GM10266 (cell line): ENCODE measurements at regions not wholly inside any gene's neighbourhood (a gene's known extent, or its start where the extent isn't known, plus 50 kb on each side); places are given as distances from the start of the nearest gene placed in this dataset.

Experiments used
- DNase-seq: peaks from one replicate; pipeline ENCODE4 v3.0.0; 2012; ENCODE audit errors: extremely low spot score
- TF ChIP-seq, protein P1 (sequence below): IDR thresholded peaks from 2 replicates; pipeline ENCODE4 v1.5.1; 2012; ENCODE audit warnings: mild to moderate bottlenecking, low read depth; ENCODE audit not compliant: control insufficient read depth, insufficient read depth; ENCODE audit errors: missing control alignments

DNA sequence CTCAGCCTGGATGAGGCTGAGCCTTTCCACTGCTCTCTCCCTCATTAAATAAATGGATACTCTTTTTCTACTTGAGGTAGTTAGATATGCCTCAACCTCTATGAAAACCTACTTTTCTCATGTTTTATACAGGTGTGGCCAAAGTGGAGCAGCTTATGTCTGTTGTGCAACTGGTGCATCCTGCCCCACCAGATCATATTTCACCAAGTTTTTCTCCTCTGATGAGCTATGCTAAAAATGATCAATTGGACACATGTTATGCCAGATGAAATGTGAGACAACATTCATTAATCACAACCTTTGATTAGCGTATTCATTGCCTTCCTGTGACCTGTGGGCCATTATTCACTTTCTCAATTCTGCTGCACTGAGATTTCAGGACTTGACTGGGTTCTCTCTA lies 106.9 kb upstream of the NEDD9 start:
- DNase-seq = no peak
- TF ChIP-seq, protein P1, sequence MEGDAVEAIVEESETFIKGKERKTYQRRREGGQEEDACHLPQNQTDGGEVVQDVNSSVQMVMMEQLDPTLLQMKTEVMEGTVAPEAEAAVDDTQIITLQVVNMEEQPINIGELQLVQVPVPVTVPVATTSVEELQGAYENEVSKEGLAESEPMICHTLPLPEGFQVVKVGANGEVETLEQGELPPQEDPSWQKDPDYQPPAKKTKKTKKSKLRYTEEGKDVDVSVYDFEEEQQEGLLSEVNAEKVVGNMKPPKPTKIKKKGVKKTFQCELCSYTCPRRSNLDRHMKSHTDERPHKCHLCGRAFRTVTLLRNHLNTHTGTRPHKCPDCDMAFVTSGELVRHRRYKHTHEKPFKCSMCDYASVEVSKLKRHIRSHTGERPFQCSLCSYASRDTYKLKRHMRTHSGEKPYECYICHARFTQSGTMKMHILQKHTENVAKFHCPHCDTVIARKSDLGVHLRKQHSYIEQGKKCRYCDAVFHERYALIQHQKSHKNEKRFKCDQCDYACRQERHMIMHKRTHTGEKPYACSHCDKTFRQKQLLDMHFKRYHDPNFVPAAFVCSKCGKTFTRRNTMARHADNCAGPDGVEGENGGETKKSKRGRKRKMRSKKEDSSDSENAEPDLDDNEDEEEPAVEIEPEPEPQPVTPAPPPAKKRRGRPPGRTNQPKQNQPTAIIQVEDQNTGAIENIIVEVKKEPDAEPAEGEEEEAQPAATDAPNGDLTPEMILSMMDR = no peak

DNA sequence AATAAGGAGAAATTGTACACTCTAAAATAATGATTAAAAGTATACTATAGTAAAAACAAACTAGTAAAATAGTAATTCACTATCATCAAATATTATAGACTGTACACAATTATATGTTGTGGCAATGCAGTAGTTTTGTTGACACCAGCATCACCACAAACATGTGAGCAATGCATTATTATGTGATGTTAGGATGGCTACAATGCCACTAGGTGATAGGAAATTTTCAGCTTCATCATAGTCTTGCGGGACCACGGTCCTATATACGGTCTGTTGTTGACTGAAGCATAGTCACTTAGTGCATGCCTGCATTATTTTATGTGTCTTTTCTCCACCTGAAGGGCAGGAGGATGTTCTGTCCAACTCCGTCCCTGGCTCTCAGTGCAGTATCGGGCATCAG lies 104.8 kb upstream of the NEDD9 start:
- no peak for DNase-seq
- TF ChIP-seq, protein P1 = no peak

DNA sequence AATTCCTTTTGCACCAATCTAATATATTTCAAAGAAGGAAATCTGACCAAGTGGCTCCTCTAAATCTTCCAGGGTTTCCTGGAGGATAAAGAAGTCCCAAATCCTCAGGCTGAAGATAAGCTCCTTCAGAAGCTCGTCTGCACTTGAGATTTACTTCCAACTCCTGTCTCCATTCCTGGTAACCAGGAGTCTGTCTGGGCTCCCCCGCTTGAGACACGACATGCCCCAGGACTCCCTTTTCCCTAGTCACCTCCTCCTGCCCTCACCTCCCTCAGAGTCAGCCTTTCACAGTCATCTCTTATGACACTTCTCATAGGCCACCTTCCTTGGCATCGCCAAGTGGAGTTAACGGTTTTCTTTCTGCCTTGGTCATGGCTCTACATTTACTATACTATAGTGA lies 103.4 kb upstream of the NEDD9 start:
- DNase-seq = no peak
- TF ChIP-seq, protein P1 = no peak

DNA sequence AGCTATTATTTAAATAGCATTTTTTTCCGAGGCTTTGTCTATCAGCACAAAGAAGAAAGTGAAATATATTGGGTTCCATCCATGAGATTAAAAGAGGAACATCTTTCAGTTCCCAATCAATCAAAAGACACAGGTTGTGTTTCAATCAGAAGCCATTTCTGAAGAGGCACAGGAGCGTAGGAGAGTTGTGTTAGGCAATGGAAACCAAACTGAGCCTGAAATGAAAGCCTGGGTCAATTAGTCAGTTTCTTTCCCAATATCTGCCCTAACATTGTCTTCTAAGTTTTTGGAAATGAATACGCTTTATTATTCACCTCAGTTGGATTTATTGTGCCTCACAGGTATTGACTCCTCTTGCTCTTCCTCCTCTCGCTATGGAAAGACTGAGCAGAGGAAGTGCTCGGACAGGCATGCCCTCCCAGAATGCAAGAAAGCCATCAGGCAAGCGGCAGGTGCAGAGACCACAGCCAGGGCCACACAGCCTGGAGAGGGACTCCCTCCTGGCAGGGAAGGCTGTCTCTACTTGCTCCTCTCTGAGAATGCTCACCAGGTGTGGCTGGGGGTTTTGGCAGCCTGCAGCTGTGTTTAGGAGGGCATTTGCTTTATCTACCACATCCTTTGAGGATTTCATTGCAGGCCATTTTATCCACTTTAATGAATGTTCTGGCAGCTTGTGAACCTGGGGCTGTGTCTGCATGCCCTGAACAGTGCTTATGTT lies 100.8 kb upstream of the NEDD9 start:
- no peak for DNase-seq
- TF ChIP-seq, protein P1 = no peak

DNA sequence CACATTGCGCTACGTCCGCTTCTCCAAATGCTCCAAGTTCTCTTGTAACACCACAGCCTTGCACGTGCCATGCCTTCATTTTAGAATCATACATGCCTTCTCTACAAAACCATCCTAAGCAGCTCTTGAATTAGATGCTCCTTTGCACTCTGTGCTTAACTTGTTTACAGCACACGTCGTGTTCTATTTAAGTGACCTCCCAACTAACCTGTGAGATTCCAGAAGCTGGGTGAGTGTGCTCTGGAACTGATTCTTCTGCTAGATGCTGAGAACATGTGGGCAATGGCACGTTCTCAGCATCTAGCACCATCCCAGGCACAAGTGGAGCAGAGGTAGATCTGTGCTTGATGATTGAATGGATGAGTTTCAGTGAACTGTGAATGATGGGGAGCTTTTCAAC lies 100.0 kb upstream of the NEDD9 start:
- no peak for DNase-seq
- TF ChIP-seq, protein P1 = no peak

DNA sequence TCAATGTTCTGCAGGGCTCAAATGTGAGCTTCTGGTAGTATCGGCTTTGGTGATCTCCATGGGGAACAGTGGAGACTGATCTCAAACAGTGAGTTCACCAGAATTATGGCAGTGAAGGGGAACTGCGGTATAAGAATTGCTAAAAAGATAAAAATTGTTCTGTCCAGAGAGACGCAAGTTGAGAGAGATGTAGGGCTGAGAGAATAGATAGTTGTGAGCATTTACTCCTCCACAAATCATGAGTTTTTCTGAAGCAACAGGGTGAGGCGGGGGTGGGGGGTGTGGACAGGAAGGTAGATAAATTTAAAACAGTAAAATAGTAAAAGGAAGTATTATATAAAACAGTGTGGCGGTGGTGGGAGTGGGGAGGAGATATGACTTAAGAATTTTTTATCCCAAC lies 98.6 kb upstream of the NEDD9 start:
- TF ChIP-seq, protein P1 = no peak
- no peak for DNase-seq

DNA sequence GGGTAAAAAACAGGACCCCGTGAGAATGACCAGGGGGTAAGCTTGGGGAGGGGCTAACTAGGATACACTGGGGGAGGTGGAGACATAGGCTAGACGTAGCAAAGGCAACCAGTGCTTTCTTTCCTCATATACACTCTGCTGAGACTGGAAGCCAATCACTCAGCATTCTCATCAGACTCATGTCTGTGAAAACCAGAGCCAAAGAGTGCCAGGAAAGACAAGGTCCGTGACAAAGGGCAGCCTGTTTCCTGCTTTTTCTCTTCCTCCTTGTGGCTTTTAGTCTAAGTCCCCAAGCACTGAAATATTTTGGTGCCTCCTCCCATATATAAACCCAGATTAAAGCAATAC lies 97.9 kb upstream of the NEDD9 start:
- no peak for DNase-seq
- TF ChIP-seq, protein P1 = no peak
